ENCODE measurements at regions not wholly inside any gene's neighbourhood (a gene's known extent, or its start where the extent isn't known, plus 50 kb on each side); places are given as distances from the start of the nearest gene placed in this dataset.

GRCh38 chr5:173557123-173557903 lies 59.1 kb downstream of the BOD1 start:
- H3K27ac ChIP-seq (ENCODE audit: low read depth, low read length, poor library complexity, severe bottlenecking), result no peak overlapping the region
- POLR2A ChIA-PET (ENCODE audit: low non-redundant PET), result no interaction called here

DNA sequence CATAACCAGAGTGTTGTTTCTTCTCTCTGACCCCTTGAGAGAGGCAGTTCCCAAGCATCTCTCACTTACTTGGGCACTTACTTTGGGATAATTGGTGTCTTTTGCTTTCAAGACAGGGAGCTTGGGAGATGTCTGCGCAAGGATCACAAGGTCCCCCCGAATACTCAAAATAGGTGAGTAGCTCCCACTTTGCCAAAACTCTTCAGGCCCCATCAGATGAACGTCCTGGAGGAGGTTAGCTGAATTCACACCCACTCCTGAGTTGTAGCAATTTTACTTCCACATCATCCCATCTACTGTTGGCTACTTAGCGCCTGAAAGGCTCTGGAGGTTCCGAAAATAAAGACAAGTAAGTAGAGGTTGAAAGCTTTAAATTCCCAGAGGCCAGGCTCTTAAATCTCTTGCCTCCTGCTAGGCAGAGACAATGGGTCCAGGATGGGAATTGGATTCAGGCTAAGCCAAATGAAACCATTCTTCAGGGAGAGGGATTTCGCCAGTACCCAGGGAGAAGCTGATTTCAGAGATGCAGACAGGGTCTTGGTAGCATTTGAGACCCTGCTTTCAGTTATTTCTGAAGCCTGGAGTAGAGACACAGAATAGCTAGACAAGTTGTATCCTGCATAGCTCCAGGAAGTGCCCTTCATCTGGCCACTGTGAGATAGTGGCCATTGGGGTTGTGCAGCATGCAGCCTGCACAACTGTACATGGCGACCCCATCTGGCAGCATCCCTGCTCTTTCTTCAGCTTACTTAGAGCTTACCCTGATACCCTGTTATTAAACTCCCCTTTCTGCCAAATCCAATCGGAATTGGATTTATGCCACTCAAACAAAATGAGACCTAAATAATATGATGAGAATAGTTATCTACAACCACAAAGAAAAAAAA lies 60.1 kb downstream of the BOD1 start:
- Histone ChIP-seq H3K27me3 (replicated peaks; ENCODE audit: insufficient read depth, low read depth, low read length, poor library complexity) (no peaks in the 10 kb centered on the region), H3K4me1 (ENCODE audit: insufficient read depth, low read length, poor library complexity, severe bottlenecking) (no peaks in the 10 kb centered on the region), H3K27ac (ENCODE audit: low read depth, low read length, poor library complexity, severe bottlenecking) (no peak overlapping the region), H3K9me3 (ENCODE audit: low read depth, low read length, poor library complexity, severe bottlenecking) (no peaks in the 10 kb centered on the region), H3K4me3 (ENCODE audit: low read depth, low read length, poor library complexity, severe bottlenecking) (no peak overlapping the region), H3K36me3 (ENCODE audit: insufficient read depth, low read length, poor library complexity, severe bottlenecking) (no peaks in the 10 kb centered on the region)
- POLR2A ChIA-PET (ENCODE audit: low non-redundant PET), result no interaction called here
- no peak for DNase-seq (ENCODE audit: low spot score)
- BruUV-seq (replicated peaks), result no TSS peak
- intact Hi-C loops (cut with micrococcal nuclease; ENCODE audit: unreplicated experiment), result no loop called here
- CTCF ChIA-PET, result interaction anchor here (0.6 kb wide), 1 partner anchor 19 kb away, joined by 12 read pairs; no protein-coding TSS in a partner anchor
- TF ChIP-seq EZH2 (IDR thresholded peaks at IDR 0.05; ENCODE audit: borderline replicate concordance, low read depth, low read length, poor library complexity, severe bottlenecking) (no peak), CTCF (conservative IDR thresholded peaks at IDR 0.05; ENCODE audit: low read depth, low read length) (no peak)

More at GRCh38 chr5:173557123-173557903, 59.1 kb downstream of the BOD1 start:
- CTCF ChIA-PET, result no interaction called here
- no peaks in the 10 kb centered on the region for H3K36me3 ChIP-seq (ENCODE audit: insufficient read depth, low read length, poor library complexity, severe bottlenecking)
- H3K27me3 ChIP-seq (replicated peaks; ENCODE audit: insufficient read depth, low read depth, low read length, poor library complexity), result no peaks in the 10 kb centered on the region
- no TSS peak for BruUV-seq (replicated peaks)
- H3K4me1 ChIP-seq (ENCODE audit: insufficient read depth, low read length, poor library complexity, severe bottlenecking), result no peaks in the 10 kb centered on the region
- H3K4me3 ChIP-seq (ENCODE audit: low read depth, low read length, poor library complexity, severe bottlenecking), result no peak overlapping the region
- DNase-seq (ENCODE audit: low spot score), result no peak
- intact Hi-C loops (cut with micrococcal nuclease; ENCODE audit: unreplicated experiment), result no loop called here
- no peaks in the 10 kb centered on the region for H3K9me3 ChIP-seq (ENCODE audit: low read depth, low read length, poor library complexity, severe bottlenecking)
- TF ChIP-seq EZH2 (IDR thresholded peaks at IDR 0.05; ENCODE audit: borderline replicate concordance, low read depth, low read length, poor library complexity, severe bottlenecking) (no peak), CTCF (conservative IDR thresholded peaks at IDR 0.05; ENCODE audit: low read depth, low read length) (no peak)

DNA sequence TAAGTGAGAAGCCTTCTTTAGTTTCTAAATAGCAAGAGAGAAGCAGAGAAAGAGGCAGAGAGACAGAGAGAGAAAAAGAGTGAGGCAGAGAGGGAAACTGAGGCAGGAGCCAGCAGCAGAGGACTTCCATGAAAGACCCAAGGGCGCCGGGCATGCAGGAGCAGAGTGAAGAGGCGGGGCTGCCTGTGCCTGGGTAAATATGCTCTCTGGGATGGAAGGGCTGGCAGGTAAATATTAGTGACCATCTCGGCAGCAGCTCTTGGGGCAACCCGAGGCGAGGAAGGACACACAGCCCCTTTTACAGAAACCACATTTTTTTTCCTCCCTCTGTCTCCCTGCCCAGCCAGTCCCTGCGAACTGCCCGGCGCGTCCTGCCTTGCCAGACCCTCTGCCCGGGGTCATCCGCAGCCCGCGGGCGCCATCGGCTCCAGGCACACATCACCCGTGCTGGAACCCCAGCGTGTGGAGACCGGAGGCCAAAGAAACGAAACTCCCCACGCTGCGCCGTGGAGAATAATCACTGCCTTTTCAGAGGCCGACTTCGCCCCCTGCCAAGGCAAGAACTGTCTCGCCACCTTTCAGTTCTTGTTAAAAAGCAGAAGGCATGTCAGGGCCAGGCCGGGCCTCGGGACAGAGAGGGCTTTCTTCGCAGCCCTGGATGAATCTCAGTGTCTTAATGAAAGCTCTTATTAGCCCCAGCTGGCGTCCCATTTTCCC lies 61.3 kb downstream of the BOD1 start:
- CTCF ChIA-PET, result no interaction called here
- H3K36me3 ChIP-seq (ENCODE audit: insufficient read depth, low read length, poor library complexity, severe bottlenecking), result no peaks in the 10 kb centered on the region
- H3K27me3 ChIP-seq (replicated peaks; ENCODE audit: insufficient read depth, low read depth, low read length, poor library complexity), result no peaks in the 10 kb centered on the region
- H3K9me3 ChIP-seq (ENCODE audit: low read depth, low read length, poor library complexity, severe bottlenecking), result no peaks in the 10 kb centered on the region
- no peak for DNase-seq (ENCODE audit: low spot score)
- TF ChIP-seq CTCF (conservative IDR thresholded peaks at IDR 0.05; ENCODE audit: low read depth, low read length) (no peak), EZH2 (IDR thresholded peaks at IDR 0.05; ENCODE audit: borderline replicate concordance, low read depth, low read length, poor library complexity, severe bottlenecking) (no peak)
- intact Hi-C loops (cut with micrococcal nuclease; ENCODE audit: unreplicated experiment), result no loop called here
- BruUV-seq (replicated peaks), result no TSS peak
- POLR2A ChIA-PET (ENCODE audit: low non-redundant PET), result no interaction called here
- no peak overlapping the region for H3K4me3 ChIP-seq (ENCODE audit: low read depth, low read length, poor library complexity, severe bottlenecking)
- no peak overlapping the region for H3K27ac ChIP-seq (ENCODE audit: low read depth, low read length, poor library complexity, severe bottlenecking)
- H3K4me1 ChIP-seq (ENCODE audit: insufficient read depth, low read length, poor library complexity, severe bottlenecking), result no peaks in the 10 kb centered on the region
